Right lobe of liver (tissue), 4 donors: ENCODE measurements at regions not wholly inside any gene's neighbourhood (a gene's known extent, or its start where the extent isn't known, plus 50 kb on each side); places are given as distances from the start of the nearest gene placed in this dataset.
"Not testable (repeated sequence)": the region's sequence is repeated elsewhere in the genome, so short reads cannot be mapped to it uniquely, and the experiment has no call there.

Experiments
- CTCF ChIP-seq, 4 donors: fragments of 200-600 bp in 3 of 4; fragments of 450-650 bp in 1 of 4; IDR thresholded peaks; one replicate each; pipeline versions ENCODE4 v1.5.1 to v1.8.0; 2016 to 2022; ENCODE audit warnings: antibody characterized with exemption in 4 of 4, mild to moderate bottlenecking in 2 of 4
- POLR2A ChIP-seq: fragments of 450-650 bp; IDR thresholded peaks from one replicate; pipeline ENCODE4 v1.6.1; 2017; ENCODE audit warnings: antibody characterized with exemption, mild to moderate bottlenecking
- donor health status: DM: no; HTN: no; CAD: no.
- donor health status: DM: no; HTN: no; CAD: no.
- donor health status: DM: no; HTN: yes; CAD: no.

- not testable (repeated sequence) for TF ChIP-seq CTCF (IDR thresholded peaks at IDR 0.05); POLR2A
These were observed 85.8 kb upstream of the PLAAT1 start for GRCh38 chr3:193155044-193155781.
